HG02678 (cell line): ENCODE measurements at regions not wholly inside any gene's neighbourhood (a gene's known extent, or its start where the extent isn't known, plus 50 kb on each side); places are given as distances from the start of the nearest gene placed in this dataset.

ENCODE experiments used
- ATAC-seq: cut with Tn5 transposase; IDR thresholded peaks from one replicate; pipeline ENCODE4 v1.9.1; 2021; ENCODE audit warnings: mild to moderate bottlenecking, moderate library complexity; ENCODE audit not compliant: unreplicated experiment

DNA sequence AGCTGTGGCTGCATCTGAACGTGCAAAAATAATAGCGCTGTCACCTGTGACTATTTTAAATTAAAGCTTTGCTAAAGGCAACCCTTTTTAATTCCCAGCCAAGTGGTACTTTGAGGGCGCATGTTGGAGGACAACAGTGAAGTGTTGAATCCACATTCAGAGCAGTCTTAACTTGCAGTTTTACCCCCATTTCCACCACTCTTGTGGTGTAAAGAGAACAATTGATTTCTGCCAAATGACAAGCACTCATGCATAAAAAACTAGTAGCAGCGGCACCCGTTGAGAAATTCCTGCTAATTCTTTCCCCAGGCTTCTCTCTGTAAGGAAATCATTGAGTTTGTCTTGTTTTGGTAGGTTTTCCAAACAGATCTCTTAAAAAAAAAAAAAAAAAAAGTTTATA lies 1033.3 kb downstream of the EFNB2 start:
- no peak for ATAC-seq

DNA sequence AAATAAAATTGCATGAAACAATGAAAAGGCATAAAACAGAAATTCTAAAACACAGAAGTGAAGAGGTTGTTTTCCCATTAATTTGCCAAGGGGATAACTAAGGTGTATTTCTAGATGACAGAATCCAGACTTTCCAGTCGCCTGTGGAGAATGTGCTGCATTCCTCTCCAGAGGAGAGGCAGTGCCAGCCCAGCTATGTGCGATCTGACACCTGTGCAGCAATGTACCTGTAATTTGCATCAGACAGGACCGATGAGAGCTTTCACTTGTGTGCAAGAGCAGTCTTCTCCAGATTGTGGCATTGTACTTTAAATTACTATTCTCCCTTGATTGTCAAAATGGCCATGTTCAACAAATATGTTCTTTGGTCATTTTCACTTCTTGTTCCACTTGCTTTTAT lies 1037.9 kb downstream of the EFNB2 start:
- no peak for ATAC-seq

DNA sequence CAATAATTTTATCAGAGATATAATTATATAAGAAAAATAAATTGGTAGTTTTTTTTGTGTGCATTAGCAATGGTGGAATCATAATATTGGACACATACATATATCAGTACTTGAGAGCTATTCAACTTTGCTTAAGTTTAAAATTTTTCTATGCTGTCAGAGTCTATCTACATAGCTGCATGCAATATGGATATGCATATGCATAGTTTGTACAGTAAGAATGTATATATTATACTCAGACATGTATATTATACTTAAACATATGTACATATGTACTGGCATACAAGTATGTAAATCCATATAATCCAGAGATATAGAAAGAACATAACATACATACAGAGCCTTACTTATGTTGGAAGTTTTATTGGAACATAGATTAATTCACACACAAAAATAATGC lies 1043.2 kb downstream of the EFNB2 start:
- ATAC-seq: no peak

DNA sequence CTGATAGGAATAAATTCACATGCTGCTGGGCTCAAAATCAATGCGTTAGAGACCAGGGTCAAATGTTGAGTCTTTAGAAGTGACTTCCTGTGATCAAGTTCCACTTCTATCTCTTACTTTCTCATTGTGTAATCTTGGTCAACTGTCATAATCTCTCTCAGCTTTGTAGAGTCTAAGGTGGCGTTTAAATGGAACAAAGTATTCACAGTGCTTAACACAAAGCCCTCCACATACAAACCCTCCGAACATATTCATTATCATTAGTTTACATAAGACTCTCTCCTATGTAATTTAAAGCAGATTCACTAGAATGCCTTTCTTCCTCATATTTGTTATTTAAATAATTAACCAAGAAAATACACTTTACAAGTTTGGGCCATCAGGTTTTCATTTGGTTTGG lies 1044.1 kb downstream of the EFNB2 start:
- no peak for ATAC-seq

DNA sequence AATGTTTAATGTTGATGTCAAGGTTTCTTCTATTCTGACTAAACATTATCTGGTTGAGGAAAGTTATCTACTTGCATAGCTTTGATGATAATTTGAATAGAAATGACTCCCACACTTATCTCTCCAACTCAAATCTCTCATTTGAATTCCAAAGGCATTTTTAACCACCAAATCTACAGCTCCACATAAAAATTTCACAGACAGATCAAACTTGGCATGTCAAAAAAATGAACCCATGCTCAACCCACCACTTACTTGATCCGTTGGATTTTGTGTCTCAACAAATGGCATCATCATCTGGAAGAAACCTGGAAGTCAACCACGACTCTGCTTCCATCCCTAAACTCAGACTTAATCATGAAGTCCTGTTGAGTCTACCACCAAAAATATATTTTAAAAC lies 1050.4 kb downstream of the EFNB2 start:
- no peak for ATAC-seq

DNA sequence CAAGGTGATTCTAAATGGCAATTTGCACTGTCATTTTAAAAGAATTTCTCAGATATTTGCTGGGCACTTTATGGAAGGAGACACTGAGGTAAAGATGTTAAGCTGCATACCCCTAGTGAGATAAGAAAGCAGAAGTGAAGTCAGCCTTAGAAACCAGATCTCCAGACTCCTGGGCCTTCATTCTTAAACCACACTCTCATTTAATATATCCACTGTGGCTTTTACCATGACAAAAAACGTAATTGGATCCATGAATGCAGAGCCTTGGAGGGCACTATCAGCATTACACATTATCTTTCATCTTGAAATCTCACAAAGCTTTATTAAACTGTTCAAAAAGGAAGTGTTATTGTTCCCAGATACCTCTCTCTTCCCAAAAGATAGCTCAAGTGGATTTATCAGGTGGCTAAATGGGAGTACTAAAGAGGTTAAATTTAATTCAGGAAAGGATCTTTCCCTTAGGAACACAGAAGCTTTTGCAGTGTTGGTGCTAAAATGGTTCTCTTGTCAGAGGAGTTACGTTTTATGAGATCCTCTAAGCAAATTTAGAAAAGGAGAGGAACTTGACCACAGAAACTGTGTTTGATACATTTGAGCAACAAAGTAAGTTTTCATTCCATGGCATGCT lies 1060.4 kb downstream of the EFNB2 start:
- ATAC-seq: no peak

DNA sequence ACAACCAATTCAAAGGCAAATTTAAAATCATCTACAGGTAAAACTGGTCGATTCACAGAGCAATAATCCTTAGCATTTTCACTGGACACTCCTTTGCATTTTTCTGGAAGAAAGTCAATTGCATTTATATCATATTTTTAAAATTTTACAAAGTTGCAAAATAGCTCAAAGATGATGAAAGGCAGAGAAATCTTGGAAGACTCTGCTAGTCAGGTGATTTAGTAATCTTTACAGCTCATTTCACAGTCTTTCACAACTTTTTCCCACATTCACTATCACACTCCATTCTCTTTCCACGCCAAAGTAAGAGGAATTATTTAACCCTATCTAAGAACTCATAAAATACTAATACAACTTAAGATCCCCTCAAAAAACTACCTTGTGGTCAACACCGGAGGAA lies 1063.8 kb downstream of the EFNB2 start:
- no peak for ATAC-seq

DNA sequence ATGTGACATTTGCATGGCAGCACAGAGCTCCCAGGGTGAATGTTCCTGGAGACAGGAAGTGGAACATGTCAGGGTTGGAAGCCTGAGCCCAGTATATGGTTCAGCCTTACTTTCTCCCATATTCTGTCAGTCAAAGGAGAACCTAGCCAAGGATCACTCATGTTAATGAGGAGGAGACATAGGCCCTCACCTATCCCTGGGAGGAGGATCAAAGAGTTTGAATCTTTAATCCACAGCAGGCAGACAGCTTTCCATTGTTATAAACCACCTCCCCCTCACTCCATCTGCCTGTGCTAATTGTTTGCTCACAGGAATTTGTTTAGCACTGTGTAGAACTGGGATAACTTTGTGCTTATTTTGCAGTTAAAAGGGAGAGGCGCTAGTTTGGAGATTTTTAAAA lies 1069.1 kb downstream of the EFNB2 start:
- no peak for ATAC-seq

DNA sequence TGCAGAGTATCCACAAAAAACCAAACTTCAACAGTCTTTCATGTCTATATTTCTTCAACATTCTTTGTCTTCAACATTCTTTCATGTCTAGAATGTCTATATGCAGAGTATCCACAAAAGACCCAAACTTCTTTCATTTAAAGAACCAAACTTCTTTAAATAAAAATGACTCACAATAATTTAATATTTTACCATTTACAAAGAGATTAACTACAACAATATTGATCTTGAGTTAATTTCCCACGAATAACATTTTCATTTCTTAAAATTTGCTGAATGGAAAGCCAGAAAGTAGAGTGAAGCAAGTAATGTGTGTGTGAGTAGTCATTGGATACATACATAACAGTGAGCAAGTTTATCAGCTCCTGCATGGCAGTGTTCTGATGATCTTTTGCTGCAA lies 1069.7 kb downstream of the EFNB2 start, which contains the start of gene DAOA:
Gene DAOA (plus strand): TSS at position 301 of the 400 bp plus-strand sequence.
- ATAC-seq: no peak

DNA sequence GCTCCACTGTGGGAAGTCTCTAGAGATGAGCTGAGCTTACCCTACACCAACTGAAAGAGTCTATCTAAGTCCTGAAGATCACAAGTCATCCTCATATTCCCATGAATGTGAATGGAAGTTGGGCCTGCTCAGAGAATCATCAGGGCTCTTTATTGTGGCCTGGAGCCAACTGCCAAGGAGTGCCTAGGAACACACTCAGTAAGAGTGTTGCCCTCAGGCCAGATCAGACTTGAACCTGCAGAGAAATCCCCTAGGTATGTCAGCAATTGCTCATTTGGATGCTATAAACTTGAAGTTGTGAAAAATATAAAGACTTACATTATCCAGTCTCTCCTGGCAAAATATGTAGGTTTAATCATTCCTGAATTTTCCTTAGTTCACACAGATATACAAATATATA lies 1070.2 kb downstream of the EFNB2 start:
- ATAC-seq: no peak

DNA sequence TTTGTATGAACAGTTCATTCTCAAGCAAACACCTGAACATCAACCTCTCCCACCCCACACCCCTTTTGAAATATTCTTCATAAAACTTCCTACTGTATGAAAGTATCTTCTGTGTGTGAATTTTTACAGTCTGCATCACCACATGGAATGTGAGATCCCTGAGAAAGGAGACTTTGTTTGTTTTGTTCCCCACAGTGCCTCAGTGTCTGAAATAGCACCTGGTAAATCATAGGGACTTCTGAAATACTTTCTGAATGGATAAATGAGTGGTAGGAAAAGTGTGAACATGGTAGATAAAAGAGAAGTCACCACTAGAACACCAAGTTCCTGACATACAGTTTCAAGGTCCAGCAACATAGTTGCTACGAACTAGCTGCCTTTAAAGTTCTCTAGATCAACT lies 1071.2 kb downstream of the EFNB2 start:
- no peak for ATAC-seq

DNA sequence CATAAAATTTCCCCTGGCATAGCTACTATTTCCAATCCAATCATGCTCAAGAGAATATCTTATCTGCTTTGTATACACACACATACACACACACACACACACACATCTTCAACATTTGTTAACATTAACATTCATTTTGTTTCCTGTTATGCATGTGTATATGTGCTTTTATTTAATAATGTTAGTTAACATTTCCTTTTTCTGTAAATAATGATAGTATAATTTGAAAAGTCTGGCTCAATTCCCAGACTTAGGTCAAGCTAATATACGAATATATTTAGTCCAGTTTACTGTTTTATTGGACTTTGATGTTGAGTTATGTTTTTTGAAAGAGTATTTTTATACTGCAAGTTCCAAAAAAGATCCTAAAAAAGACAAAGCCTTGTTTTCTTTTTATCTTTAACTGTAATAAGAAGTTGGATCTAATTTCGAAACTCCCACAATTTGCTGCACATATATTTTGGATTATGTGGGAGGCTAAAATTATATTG lies 1072.4 kb downstream of the EFNB2 start:
- no peak for ATAC-seq

DNA sequence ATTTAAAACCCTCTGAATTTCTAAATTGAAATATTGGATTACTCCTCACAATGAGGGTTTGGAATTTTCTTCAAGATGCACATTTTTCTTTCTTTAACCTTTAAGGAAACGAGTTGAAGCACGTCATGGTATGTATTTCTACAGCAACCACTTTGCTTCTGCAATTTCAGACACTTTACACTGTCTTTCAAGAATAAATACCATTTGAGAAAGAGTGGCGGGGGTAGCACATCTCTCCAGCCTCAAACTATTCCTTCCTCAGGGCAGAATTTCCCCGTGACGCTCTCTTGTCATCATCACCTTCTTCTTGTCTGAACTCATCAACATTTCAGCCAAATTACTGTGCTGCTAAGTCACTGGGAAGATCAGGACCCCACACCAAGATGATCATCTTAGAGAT lies 1073.4 kb downstream of the EFNB2 start:
- ATAC-seq: no peak

DNA sequence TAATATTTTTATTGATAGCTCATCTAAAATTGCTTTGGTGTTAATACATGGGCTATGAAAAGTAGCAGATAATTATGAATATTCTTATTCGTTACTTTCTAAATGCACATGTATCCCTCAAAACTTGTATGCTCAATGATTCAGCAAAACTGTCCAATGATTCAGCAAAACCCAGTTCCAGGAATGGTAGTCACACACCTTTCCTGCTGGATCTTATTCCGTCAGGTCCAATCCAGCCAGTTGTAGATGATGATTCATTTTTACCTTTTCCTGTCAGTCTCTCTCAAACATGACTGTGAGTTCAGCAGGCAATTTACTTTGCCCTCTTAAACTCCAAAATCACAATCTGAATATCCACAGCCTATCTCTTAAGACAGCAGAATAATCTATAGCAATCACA lies 1082.6 kb downstream of the EFNB2 start:
- no peak for ATAC-seq

DNA sequence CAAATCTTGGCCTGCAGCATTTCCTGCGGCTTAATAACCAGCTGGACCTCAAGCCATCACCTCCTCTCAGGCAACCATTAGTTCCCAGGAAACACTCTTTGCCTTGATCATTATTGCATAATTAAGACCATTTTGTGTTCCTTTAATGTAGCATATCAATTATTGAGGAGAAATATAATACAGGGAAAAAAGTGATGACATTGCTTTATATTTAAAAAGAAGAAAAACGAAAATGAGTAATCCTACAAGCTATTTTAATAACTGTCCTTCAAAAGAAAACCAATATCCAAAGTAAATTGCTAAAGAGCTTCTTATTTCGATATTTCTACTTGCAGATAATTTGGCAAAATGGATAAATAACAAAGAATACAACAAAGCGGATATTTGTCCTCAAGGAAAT lies 1084.7 kb downstream of the EFNB2 start:
- no peak for ATAC-seq

DNA sequence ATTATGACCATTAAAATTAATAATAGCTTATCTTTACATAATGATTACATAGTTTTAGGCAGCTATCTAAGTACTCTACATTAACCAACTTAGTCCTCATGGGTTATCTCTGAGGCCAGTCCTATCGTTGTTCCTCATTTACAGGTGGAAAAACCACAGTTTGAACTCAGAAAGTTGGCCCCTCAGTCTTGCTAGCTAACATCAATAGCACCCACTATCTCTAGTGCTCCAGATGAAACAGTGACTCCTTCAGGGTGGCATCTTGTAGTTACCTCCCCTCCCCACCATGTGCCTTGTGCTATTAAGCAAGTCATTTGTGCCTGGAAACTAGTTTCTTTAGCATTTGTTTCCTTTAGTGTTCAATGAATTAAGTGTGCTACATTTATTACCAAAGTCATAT lies 1086.7 kb downstream of the EFNB2 start:
- no peak for ATAC-seq

DNA sequence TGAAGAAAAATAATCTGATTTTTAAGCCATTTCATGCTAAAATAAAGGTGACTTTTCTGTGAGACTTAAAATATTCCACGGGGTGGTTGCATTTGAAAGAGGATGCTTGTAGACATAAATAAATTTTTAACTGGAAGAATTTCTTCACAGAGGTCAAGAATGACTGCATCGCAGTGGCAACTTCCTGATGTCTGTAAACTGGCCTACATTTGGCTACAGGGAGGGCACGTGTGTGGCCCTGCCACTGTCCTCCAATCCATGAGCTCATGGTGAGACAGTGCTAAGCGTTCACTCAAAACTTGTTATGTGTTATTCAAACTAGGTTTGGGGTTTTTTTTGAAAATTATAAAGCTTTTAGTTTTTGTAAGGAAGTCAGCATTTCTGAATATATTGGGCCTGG lies 1089.3 kb downstream of the EFNB2 start:
- ATAC-seq: no peak

DNA sequence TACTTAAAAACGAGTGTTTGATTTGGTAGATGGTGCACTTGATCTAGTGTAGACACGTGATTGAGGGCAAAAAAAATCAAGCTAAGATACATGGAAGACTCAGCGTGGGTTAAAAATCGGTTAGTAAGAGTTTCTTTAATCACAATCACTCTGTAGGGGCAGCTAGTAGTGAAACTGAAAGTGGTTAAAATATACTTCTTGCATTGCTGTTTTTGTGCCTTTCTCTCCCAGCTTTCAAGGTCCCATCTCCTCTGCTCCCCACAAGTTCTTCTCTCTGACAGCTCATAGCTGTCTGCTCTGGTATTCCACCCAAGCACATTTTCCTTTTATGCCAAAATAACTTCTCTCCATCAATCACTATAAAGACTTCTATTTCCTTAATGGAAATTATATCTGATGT lies 1089.7 kb downstream of the EFNB2 start:
- ATAC-seq: no peak

DNA sequence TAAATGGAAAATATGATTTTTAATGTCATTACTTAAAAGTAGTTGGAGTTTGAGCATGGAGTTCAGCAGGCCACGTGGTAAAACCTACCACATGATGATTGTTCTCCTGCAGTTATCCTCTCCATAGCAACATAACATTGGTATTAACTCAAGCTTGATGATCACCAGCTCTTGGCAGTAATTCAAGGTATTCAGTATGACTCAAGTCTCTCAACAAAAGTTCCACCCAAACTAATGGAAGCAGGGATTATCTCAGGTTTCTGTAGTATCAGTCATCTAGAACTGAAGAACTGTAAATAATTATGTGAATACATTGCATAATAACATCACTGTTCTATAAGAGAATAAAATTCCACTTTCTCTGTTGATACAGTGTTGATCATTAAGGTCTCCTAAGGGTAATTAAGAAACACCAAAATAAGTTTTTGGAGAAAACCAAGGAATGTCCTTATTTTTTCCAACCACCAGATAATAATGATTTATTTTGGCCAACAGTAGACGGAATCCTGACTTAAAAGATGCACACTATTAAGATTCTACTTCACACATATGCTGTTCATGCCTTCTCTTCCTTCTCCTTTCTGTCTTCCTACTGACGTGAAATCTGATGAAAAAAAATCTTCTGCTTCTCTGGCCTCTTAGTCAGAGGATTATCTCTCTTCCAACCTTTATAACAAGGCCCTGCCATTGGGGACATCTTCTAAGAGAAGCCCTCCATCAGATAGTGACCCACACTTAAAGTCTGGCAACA lies 1092.3 kb downstream of the EFNB2 start:
- no peak for ATAC-seq

DNA sequence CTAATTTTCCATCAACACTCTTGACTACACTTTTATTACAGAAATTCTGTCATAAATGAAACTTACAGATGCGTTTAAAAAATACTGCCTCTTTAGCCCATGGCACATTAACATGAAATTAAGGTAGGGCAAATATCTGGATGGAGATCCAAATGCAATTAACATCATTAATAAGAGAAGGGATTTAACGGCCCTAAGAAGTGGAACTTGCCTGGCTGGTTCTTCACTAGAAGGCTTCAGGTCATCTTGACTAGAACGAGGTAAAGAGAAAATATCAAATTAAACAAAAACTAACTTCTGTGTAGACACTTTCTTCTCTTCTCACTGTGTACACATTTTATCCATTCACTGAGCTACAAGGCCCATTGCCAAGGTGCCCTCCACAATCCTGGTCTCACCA lies 1093.4 kb downstream of the EFNB2 start:
- ATAC-seq: no peak

DNA sequence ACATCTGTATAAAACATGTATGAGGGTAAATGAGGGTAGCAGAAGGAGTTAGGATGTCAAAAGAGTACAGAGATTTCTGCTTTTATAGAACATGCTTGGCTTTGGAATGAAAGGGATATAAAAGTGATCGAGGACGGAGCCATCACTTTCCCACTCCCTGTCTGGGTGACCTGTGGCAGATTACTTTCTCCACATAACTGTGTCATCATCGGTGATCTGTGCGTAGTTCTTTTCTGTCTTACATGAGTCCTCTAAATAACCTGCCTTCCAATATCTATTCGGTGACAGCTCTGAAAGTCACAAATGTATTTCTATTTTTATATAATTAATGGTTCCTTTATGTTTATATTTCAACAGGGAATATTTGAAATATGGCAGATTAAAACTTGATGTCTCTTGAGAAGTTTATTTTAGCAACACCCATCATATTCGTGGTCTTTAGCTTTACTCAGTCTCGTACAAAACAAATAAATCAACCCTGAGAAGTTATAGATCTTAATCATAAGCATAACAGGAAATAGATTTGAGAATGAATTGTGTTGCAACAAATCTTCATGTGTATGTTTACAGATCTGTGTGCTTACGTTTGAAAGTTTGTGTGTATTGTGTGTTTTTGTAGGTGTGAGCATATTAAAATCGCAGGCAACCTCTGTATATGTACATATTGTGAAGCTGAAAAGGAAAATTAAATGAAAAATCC lies 1094.3 kb downstream of the EFNB2 start:
- no peak for ATAC-seq

DNA sequence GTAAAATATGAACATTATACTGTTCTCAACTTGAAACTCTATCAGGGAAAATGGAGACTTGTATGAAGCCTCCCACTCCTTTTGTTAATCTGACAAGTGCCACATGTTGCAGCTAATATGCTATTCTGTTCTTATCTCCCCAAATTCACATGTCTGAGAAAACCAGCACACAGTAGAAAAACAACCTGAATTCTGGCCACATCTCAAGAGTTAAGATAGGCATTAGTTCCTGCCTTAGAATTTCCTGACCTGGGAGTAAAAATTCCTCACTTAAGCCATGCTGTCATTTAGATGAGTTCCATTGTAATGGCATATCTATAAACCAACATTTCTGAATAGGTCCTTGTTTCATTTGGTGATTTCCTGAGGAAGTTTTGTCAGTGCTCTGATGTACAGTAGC lies 1098.5 kb downstream of the EFNB2 start:
- no peak for ATAC-seq
